Central memory CD8-positive, alpha-beta T cell (primary cell): ENCODE measurements at regions not wholly inside any gene's neighbourhood (a gene's known extent, or its start where the extent isn't known, plus 50 kb on each side); places are given as distances from the start of the nearest gene placed in this dataset.

ENCODE experiments used
- ATAC-seq: fragments of 150-1000 bp; cut with Tn5 transposase; replicated peaks from 2 replicates; pipeline ENCODE4 v1.10.0; 2022; ENCODE audit warnings: mild to moderate bottlenecking, moderate FRiP score, moderate number of reproducible peaks; ENCODE audit not compliant: poor library complexity, severe bottlenecking; ENCODE audit errors: extremely low read depth
- DNase-seq, 2 donors: peaks; one replicate each; pipeline ENCODE4 v3.0.0; 2021; ENCODE audit warnings: low spot score in 2 of 2
- H3K27ac Mint-ChIP-seq: one replicate; pipeline ENCODE4 v1.8.0; 2022; ENCODE audit warnings: low read depth, mild to moderate bottlenecking, moderate library complexity, mixed read lengths
- H3K27me3 Mint-ChIP-seq: one replicate; pipeline ENCODE4 v1.8.0; 2022; ENCODE audit warnings: mixed read lengths
- H3K36me3 Mint-ChIP-seq: one replicate; pipeline ENCODE4 v1.8.0; 2022; ENCODE audit warnings: mild to moderate bottlenecking, moderate library complexity, mixed read lengths; ENCODE audit not compliant: insufficient read depth
- H3K4me1 Mint-ChIP-seq: one replicate; pipeline ENCODE4 v1.8.0; 2022; ENCODE audit warnings: mixed read lengths
- H3K4me3 Mint-ChIP-seq: one replicate; pipeline ENCODE4 v1.8.0; 2022; ENCODE audit warnings: mild to moderate bottlenecking, moderate library complexity, mixed read lengths
- H3K9me3 Mint-ChIP-seq: one replicate; pipeline ENCODE4 v1.8.0; 2022; ENCODE audit warnings: mixed read lengths

GRCh38 chr2:226216575-226216974 lies 583.0 kb downstream of the IRS1 start:
- ATAC-seq (no peak), DNase-seq (no peak)
- no peaks in the 10 kb centered on the region for H3K36me3 Mint-ChIP-seq
- no peaks in the 10 kb centered on the region for H3K9me3 Mint-ChIP-seq
- H3K4me3 Mint-ChIP-seq = no peak overlapping the region
- no peaks in the 10 kb centered on the region for H3K4me1 Mint-ChIP-seq
- H3K27ac Mint-ChIP-seq = no peak overlapping the region
- no peaks in the 10 kb centered on the region for H3K27me3 Mint-ChIP-seq

- Mint-ChIP-seq H3K4me3 (no peak overlapping the region), H3K27me3 (no peaks in the 10 kb centered on the region), H3K36me3 (no peaks in the 10 kb centered on the region), H3K4me1 (no peaks in the 10 kb centered on the region), H3K27ac (no peak overlapping the region), H3K9me3 (no peaks in the 10 kb centered on the region)
- ATAC-seq (no peak), DNase-seq (peak in 1 of 2 donors; percentile 14)
Observed at GRCh38 chr2:226215902-226216503, 583.6 kb downstream of the IRS1 start.

GRCh38 chr2:226213717-226214116 lies 585.9 kb downstream of the IRS1 start:
- DNase-seq = no peak
- ATAC-seq = no peak
- no peak overlapping the region for H3K27ac Mint-ChIP-seq
- H3K36me3 Mint-ChIP-seq = no peaks in the 10 kb centered on the region
- H3K9me3 Mint-ChIP-seq = no peaks in the 10 kb centered on the region
- no peaks in the 10 kb centered on the region for H3K27me3 Mint-ChIP-seq
- H3K4me3 Mint-ChIP-seq = no peak overlapping the region
- H3K4me1 Mint-ChIP-seq = no peaks in the 10 kb centered on the region

- ATAC-seq (no peak), DNase-seq (no peak)
- no peaks in the 10 kb centered on the region for H3K36me3 Mint-ChIP-seq
- H3K9me3 Mint-ChIP-seq = no peaks in the 10 kb centered on the region
- no peaks in the 10 kb centered on the region for H3K4me1 Mint-ChIP-seq
- no peak overlapping the region for H3K4me3 Mint-ChIP-seq
- no peak overlapping the region for H3K27ac Mint-ChIP-seq
- no peaks in the 10 kb centered on the region for H3K27me3 Mint-ChIP-seq
Observed at GRCh38 chr2:226211439-226211838, 588.2 kb downstream of the IRS1 start.

- no peak overlapping the region for H3K27ac Mint-ChIP-seq
- H3K9me3 Mint-ChIP-seq = no peaks in the 10 kb centered on the region
- DNase-seq (no peak), ATAC-seq (no peak)
- no peaks in the 10 kb centered on the region for H3K27me3 Mint-ChIP-seq
- H3K4me3 Mint-ChIP-seq = no peak overlapping the region
- no peaks in the 10 kb centered on the region for H3K36me3 Mint-ChIP-seq
- H3K4me1 Mint-ChIP-seq = no peaks in the 10 kb centered on the region
Observed at GRCh38 chr2:226208726-226209125, 590.9 kb downstream of the IRS1 start.

- no peak overlapping the region for H3K27ac Mint-ChIP-seq
- no peaks in the 10 kb centered on the region for H3K36me3 Mint-ChIP-seq
- no peaks in the 10 kb centered on the region for H3K27me3 Mint-ChIP-seq
- DNase-seq (no peak), ATAC-seq (no peak)
- H3K4me3 Mint-ChIP-seq = no peak overlapping the region
- H3K4me1 Mint-ChIP-seq = no peaks in the 10 kb centered on the region
- H3K9me3 Mint-ChIP-seq = no peaks in the 10 kb centered on the region
Observed at GRCh38 chr2:226207671-226208070, 591.9 kb downstream of the IRS1 start.

- H3K9me3 Mint-ChIP-seq = no peaks in the 10 kb centered on the region
- no peaks in the 10 kb centered on the region for H3K27me3 Mint-ChIP-seq
- DNase-seq (no peak), ATAC-seq (no peak)
- no peaks in the 10 kb centered on the region for H3K36me3 Mint-ChIP-seq
- no peak overlapping the region for H3K27ac Mint-ChIP-seq
- no peak overlapping the region for H3K4me3 Mint-ChIP-seq
- H3K4me1 Mint-ChIP-seq = no peaks in the 10 kb centered on the region
Observed at GRCh38 chr2:226199555-226199954, 600.1 kb downstream of the IRS1 start.

- Mint-ChIP-seq H3K27ac (no peak overlapping the region), H3K27me3 (no peaks in the 10 kb centered on the region), H3K36me3 (no peaks in the 10 kb centered on the region), H3K4me1 (no peaks in the 10 kb centered on the region), H3K9me3 (no peaks in the 10 kb centered on the region), H3K4me3 (no peak overlapping the region)
- ATAC-seq (no peak), DNase-seq (no peak)
Observed at GRCh38 chr2:226198956-226199355, 600.7 kb downstream of the IRS1 start.

GRCh38 chr2:226190479-226191252 lies 609.0 kb downstream of the IRS1 start:
- no peaks in the 10 kb centered on the region for H3K4me1 Mint-ChIP-seq
- peaks cover 10% of the 10 kb centered on the region for H3K9me3 Mint-ChIP-seq
- DNase-seq = no peak
- no peaks in the 10 kb centered on the region for H3K36me3 Mint-ChIP-seq
- ATAC-seq = no peak
- H3K4me3 Mint-ChIP-seq = no peak overlapping the region
- H3K27ac Mint-ChIP-seq = no peak overlapping the region
- no peaks in the 10 kb centered on the region for H3K27me3 Mint-ChIP-seq

- H3K36me3 Mint-ChIP-seq = no peaks in the 10 kb centered on the region
- no peak overlapping the region for H3K4me3 Mint-ChIP-seq
- H3K27me3 Mint-ChIP-seq = no peaks in the 10 kb centered on the region
- ATAC-seq (no peak), DNase-seq (no peak)
- H3K4me1 Mint-ChIP-seq = no peaks in the 10 kb centered on the region
- H3K27ac Mint-ChIP-seq = no peak overlapping the region
- H3K9me3 Mint-ChIP-seq = peaks cover 10% of the 10 kb centered on the region
Observed at GRCh38 chr2:226189061-226189460, 610.6 kb downstream of the IRS1 start.

GRCh38 chr2:226187616-226188015 lies 612.0 kb downstream of the IRS1 start:
- no peak overlapping the region for H3K4me3 Mint-ChIP-seq
- DNase-seq = no peak
- H3K9me3 Mint-ChIP-seq = peaks cover 10% of the 10 kb centered on the region

GRCh38 chr2:226187156-226187555 lies 612.5 kb downstream of the IRS1 start:
- no peaks in the 10 kb centered on the region for H3K4me1 Mint-ChIP-seq
- DNase-seq (no peak), ATAC-seq (no peak)
- no peak overlapping the region for H3K27ac Mint-ChIP-seq
- H3K4me3 Mint-ChIP-seq = no peak overlapping the region
- no peaks in the 10 kb centered on the region for H3K27me3 Mint-ChIP-seq
- H3K36me3 Mint-ChIP-seq = no peaks in the 10 kb centered on the region
- H3K9me3 Mint-ChIP-seq = peaks cover 10% of the 10 kb centered on the region

More at GRCh38 chr2:226187616-226188015, 612.0 kb downstream of the IRS1 start:
- no peak for ATAC-seq
- Mint-ChIP-seq H3K27me3 (no peaks in the 10 kb centered on the region), H3K27ac (no peak overlapping the region), H3K4me1 (no peaks in the 10 kb centered on the region), H3K36me3 (no peaks in the 10 kb centered on the region)

- Mint-ChIP-seq H3K27ac (no peak overlapping the region), H3K9me3 (peaks cover 10% of the 10 kb centered on the region), H3K27me3 (no peaks in the 10 kb centered on the region), H3K4me1 (no peaks in the 10 kb centered on the region), H3K4me3 (no peak overlapping the region), H3K36me3 (no peaks in the 10 kb centered on the region)
- ATAC-seq (no peak), DNase-seq (no peak)
Observed at GRCh38 chr2:226185616-226186211, 613.9 kb downstream of the IRS1 start.
